ENCODE measurements at regions not wholly inside any gene's neighbourhood (a gene's known extent, or its start where the extent isn't known, plus 50 kb on each side); places are given as distances from the start of the nearest gene placed in this dataset.
A peak's percentile ranks its signal among the peaks of the same experiment; 100 is the strongest.

DNA sequence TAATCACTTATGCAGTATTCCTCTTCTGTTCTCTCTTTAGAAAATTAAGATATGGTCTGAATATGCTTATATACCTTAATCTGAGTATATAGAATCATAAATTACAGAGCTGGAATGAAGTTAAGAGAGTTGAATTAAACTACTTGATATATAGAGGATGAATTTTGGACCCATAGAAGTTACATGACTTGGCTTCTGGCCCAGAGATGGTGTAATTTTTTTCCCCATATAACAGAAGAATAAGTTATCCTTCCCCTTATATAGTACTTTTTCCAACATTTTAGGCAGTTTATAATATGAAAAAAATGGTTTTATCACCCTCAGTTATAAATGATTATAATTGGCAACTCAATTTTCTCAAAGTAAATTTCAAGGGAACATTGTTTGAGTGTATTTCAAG lies 616.3 kb downstream of the TBC1D4 start:
- no peak for DNase-seq

DNA sequence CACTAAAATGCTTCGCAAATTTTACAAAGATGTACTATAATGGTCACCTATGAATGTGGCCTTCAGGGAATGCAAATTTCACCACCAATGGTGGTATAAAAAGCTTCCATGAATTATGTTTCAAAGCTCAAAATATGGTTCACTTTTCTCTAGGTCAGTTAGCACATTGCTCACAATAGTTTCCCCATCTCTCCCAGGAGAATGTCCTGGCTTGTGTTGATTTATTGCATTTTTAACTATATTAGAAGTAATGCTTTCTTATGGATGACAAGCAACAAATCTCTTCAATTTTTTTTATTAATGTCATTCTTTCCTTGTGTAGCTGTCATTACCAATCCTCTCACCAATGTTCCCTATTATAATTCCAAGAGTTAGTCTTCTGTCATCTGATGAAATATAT lies 621.2 kb downstream of the TBC1D4 start:
- no peak for DNase-seq

GRCh38 chr13:74850893-74851292 lies 631.1 kb downstream of the TBC1D4 start:
- no peak for DNase-seq

GRCh38 chr13:74847966-74848365 lies 634.0 kb downstream of the TBC1D4 start:
- DNase-seq, result no peak

DNA sequence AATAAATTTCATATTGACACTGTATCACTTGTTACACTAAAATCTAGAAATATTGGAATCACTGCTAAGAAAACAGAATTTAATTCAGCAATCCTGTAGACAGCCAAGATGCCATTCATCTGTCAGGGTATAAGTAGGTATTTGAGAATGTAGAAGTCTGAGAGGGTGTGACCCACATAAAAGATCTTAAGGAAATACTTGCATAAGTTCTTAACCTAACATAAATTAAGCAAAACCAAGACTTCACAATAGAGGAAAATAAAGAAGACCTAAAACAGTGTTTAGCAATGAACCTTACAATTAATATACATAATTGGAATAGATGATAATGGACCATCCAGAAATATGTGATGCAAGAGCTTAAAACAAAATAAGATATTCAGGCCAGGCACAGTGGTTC lies 636.2 kb downstream of the TBC1D4 start:
- no peak for DNase-seq

DNA sequence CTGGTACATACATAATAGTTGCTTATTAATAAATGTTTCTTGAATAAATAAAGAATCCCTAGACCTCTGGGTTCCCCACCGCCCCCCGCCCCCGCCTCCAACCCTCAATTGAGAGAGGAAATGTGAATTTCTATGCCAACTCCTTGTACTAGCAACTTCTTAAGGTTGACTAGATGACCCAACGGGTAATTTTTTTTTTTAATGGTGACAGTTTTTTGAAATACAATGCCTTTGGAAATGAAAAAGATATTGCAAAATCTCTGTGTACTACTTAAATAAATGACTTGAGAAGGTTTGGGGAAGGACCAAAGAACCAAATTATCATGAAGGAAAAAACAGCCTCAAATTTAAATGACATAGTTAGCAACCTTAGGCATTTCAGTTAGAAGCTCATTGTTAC lies 640.3 kb downstream of the TBC1D4 start:
- no peak for DNase-seq

- DNase-seq, result no peak
These were observed 640.8 kb downstream of the TBC1D4 start for GRCh38 chr13:74841123-74841522.

DNA sequence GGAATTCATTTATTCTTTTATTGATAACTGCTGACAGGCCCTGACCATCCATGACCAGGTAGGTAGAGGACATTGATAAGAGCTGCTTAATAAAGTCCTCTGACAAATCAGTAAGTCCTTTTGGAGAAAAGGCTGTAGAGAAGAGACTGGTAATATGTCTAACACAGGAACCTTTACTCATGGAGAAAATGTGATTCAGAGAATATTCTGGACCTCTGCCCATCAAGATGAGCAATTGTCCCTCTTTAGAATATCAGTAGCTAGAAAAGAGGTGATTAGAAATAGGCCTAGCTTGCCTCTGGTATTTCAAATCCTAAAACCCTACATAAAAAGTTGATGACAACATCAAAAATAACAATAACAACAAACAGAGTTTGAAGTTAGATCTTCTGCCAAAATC lies 642.3 kb downstream of the TBC1D4 start:
- DNase-seq, result no peak

GRCh38 chr13:74838096-74838495 lies 643.9 kb downstream of the TBC1D4 start:
- DNase-seq, result no peak

DNA sequence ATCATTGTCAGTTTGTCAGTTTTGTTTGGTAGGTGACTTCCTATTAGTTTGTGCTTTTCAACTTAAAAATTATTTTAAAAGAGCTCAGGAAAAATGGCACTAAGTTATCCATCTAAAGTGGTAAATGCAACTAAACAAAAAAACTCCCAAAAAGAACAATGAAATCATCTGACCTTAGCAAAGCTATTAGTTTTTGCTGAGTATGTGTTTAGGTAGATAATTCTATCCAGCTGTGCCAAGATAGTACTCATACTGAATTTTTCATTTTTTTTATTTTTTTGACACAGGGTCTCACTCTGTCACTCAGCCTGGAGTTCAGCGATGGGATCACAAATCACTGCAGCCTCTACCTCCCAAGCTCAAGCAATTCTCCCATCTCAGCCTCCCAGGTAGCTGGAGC lies 645.3 kb downstream of the TBC1D4 start:
- no peak for DNase-seq

DNA sequence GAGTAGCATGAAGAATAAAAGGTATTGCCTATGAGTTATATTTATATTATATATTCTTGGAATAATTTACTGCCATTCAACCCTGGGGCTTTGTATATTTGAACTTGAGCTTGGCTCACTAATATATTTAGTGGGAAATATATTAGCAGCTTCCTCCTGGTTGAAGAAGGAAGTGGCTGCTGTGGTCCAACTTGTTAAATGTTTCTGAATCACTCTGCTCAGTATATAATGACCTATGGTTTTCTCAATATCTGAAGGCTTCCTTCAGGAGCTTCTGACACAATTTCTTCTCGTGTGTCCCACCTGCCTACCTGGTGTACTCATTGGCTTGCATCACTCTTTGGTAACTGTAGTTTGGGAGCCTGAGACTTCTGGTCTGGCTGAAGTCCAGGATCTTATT lies 646.4 kb downstream of the TBC1D4 start:
- no peak for DNase-seq

- no peak for DNase-seq
These were observed 656.1 kb downstream of the TBC1D4 start for GRCh38 chr13:74825938-74826246.

DNA sequence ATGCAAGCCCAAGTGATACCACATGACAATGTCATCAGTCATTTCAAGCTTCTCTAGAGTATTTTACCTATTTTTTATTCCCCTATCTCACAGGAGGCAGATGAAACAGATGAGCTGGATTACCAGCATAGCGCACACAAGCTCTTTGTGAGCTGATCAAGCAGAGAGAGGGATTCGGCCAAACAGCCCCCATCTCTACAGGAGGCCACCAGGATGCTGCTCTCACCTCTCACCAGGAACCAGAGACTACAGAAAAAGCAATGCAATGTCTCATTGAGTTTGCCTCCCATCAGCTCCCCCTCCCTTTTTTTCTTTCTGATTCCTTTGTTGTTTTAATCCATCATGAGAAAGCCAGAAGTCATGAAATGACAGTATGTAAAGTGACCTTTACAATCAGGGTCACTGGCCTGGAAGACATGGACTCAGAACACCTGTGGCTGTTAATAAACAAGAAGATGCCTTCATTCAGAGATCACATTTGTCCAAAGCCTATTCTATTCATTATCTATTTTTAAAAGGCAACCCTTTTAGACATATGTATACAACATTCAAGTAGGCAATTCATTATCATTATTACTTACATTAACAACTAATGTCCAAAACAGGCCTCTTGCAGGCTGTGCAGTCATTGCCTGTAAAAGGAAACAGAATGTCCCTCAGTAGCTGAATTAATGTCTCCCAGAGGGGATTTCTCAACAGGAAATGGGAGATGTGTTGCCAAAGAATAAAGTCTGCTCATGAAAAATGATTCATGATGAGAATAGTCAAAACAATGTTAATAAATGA lies 656.6 kb downstream of the TBC1D4 start:
- DNase-seq, result no peak

DNA sequence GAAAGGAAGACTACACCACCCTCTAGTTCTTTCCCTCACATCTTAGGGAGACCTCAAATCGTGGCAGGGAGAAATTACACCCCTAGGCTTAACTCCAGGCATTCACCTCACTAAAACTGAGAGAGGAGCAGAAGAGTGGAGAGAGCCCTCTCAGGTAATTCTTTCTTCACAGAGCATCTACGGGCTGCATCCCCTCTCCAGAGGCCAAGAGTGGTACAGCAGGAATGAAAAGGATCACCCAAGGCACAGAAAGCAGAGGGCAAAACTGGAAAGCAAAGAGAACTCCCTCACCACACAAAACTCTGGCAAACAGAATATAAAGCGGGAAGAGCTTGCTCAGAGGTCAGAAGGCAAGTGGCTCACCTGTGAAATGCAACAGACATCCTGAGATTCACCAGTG lies 661.2 kb downstream of the TBC1D4 start:
- DNase-seq, result no peak

DNA sequence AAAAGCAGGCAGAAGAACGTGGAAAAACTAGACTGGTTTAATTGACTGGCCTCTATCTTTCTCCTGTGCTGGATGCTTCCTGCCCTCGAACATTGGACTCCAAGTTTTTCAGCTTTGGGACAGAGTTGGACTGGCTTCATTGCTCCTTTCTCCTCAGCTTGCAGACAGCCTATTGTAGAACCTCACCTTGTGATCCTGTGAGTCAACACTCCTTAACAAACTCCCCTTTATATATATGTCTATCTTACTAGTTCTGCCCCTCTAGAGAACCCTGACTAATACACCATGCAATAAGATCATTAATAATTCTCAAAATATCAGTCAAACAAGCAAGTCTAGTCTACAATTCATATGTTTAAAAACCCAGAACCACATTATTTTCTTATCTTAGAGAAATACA lies 662.4 kb downstream of the TBC1D4 start:
- DNase-seq, result no peak

GRCh38 chr13:74816737-74817136 lies 665.2 kb downstream of the TBC1D4 start:
- DNase-seq, result no peak

DNA sequence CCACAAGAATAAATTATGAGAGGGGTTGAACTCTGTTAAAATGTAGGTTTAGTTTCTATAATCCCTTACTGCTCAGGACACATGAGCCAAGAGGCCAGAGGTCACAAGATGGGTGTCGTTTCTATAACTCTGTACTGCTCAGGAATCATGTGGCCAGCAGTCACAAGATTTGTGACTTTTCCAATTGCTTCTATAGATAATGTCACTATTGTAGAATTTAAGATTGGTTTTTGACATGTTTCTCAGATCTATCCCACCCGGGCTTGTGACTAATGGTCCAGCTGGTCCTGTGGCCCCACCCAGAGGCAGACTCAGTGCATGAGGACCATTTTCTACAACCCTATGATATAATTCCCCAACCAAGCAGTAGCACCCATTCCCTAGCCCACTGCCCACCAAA lies 662.0 kb upstream of the KLF12 start:
- no peak for DNase-seq

- DNase-seq, result no peak
These were observed 661.3 kb upstream of the KLF12 start for GRCh38 chr13:74795526-74795925.

DNA sequence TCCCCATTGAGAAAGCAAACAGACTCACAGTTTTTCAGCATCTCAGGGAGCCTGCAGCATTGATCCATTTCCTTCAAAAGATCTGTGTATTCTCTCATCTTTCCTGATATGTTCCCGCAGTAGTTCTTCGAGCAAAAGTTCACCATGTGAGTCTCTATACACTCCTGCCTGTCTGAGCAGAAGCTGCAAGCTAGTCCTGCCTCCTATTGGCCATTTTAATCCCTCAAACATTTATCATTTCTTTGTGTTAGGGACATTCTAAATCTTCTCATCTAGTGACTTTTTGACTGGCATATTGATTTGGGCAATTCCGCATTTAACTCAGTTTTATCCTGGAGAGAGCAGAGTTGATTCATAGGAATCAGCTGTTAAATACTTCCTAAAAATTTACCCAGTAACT lies 660.4 kb upstream of the KLF12 start:
- no peak for DNase-seq

GRCh38 chr13:74794147-74794546 lies 659.9 kb upstream of the KLF12 start:
- DNase-seq, result peak; percentile 81

GRCh38 chr13:74784959-74785358 lies 650.8 kb upstream of the KLF12 start:
- DNase-seq, result no peak

DNA sequence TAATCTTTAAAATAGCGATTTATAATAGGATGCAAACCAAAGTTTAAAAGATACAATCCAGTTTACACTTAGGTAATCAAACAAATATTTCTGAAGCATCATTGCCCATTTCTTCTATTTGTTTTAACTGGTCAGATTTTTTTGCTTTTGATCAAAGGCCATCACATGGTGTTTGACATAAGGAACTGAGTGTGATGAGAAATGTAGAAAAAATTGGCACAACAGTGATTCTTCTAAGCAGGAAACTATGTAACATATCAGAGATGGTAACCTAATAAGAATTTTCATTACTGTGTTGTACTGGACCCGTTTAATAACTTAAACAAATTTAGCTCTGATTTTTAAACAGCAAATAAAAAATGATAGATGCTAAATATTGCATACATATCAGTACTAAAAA lies 644.7 kb upstream of the KLF12 start:
- no peak for DNase-seq

DNA sequence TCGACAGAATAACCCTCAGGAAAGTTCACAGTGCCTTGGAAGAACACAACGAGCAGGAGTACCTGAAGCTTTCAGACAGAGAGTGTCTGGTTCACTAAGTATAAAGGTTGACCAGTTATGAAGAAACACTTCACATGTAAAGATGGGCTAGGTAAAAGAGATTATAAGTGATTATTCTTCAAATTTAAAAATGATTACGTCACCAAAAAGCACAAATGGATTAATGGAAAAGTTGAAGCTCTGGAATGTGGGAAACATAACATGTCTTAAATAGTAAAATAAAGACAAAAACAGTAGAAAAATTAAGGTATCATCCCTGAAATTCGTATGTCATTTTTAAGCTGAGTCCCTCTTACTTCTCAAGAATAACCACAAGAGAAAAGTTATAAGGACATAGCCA lies 643.9 kb upstream of the KLF12 start:
- no peak for DNase-seq

DNA sequence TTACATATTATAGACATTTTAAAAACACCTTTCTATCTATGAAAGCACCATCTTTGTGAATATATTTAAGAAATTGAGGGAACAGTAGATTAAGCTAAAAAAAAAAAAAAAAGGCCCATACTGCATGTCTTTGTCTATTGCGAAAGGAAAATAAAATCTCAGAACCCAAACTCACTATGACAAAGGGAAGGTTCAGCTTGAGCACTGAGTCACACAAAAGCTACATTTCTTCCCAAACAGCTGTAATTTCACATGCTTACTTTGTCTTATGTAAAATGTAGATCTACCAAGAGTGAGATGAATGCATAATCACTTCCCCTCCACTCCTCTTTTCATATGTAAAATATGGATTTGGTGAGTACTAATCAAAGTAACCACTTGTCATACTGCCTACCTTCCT lies 640.1 kb upstream of the KLF12 start:
- DNase-seq, result no peak

DNA sequence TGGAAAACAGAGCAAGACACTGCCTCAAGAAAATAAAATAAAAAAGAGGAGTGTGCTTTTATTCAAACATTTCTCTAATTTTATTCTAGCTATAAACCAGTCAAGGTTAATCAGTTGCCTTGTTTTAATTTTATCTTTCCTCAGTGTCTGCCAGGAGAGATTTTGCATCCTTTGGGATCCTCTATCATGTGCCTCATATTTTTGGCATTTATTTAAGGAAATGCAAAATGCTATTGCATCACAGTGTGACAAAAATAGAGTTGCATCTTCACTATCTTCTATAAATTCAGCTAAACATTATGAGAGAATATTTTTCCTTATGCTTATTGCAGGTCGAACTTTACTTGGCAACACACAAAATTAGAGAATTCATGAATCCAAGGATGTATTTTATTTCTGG lies 639.0 kb upstream of the KLF12 start:
- no peak for DNase-seq

GRCh38 chr13:74771964-74772363 lies 637.8 kb upstream of the KLF12 start:
- DNase-seq, result no peak

Measured in NCI-H2171 treated with DMSO at 0.1 percent for 48 hours (cell line).